Retinal pigment epithelial cell (primary cell): ENCODE measurements at regions not wholly inside any gene's neighbourhood (a gene's known extent, or its start where the extent isn't known, plus 50 kb on each side); places are given as distances from the start of the nearest gene placed in this dataset.

Experiments used
- DNase-seq: peaks from one replicate; pipeline ENCODE4 v3.0.0-alpha.2; 2010; ENCODE audit warnings: low read depth
- H3K4me3 ChIP-seq: 2 replicates; pipeline ENCODE4 v1.5.1; 2011; ENCODE audit warnings: mild to moderate bottlenecking, low read length, control low read depth, moderate library complexity
- CTCF ChIP-seq: conservative IDR thresholded peaks from 2 replicates; pipeline ENCODE4 v1.5.1; 2011; ENCODE audit warnings: low read depth, low read length, control low read depth, inconsistent platforms

GRCh38 chr5:93087326-93087725 is 493.7 kb downstream of the NR2F1-AS1 start:
- H3K4me3 ChIP-seq: no peak overlapping the region
- DNase-seq: no peak
- TF ChIP-seq CTCF: no peak

- no peak overlapping the region for H3K4me3 ChIP-seq
- no peak for DNase-seq
- TF ChIP-seq CTCF: no peak
These were observed 498.0 kb downstream of the NR2F1-AS1 start for GRCh38 chr5:93082981-93083380.

GRCh38 chr5:93079046-93079445 is 502.0 kb downstream of the NR2F1-AS1 start:
- no peak for TF ChIP-seq CTCF
- DNase-seq: no peak
- H3K4me3 ChIP-seq: no peak overlapping the region

GRCh38 chr5:93078082-93079038 is 502.7 kb downstream of the NR2F1-AS1 start:
- H3K4me3 ChIP-seq: peak overlapping the region; percentile 18
- TF ChIP-seq CTCF: no peak

GRCh38 chr5:93076566-93076965 is 504.5 kb downstream of the NR2F1-AS1 start:
- no peak for TF ChIP-seq CTCF
- no peak overlapping the region for H3K4me3 ChIP-seq
- DNase-seq: no peak

More at GRCh38 chr5:93078082-93079038, 502.7 kb downstream of the NR2F1-AS1 start:
- peak; percentile 97 for DNase-seq

GRCh38 chr5:93076096-93076495 is 504.9 kb downstream of the NR2F1-AS1 start:
- DNase-seq: no peak
- TF ChIP-seq CTCF: no peak
- no peak overlapping the region for H3K4me3 ChIP-seq

- TF ChIP-seq CTCF: no peak
- no peak for DNase-seq
- H3K4me3 ChIP-seq: no peak overlapping the region
These were observed 507.5 kb downstream of the NR2F1-AS1 start for GRCh38 chr5:93073547-93073946.
